AG08396 (cell line): ENCODE measurements at regions not wholly inside any gene's neighbourhood (a gene's known extent, or its start where the extent isn't known, plus 50 kb on each side); places are given as distances from the start of the nearest gene placed in this dataset.

Experiments
- DNase-seq: peaks from one replicate; pipeline ENCODE4 v3.0.0; 2012; ENCODE audit warnings: low spot score, mixed read lengths

DNA sequence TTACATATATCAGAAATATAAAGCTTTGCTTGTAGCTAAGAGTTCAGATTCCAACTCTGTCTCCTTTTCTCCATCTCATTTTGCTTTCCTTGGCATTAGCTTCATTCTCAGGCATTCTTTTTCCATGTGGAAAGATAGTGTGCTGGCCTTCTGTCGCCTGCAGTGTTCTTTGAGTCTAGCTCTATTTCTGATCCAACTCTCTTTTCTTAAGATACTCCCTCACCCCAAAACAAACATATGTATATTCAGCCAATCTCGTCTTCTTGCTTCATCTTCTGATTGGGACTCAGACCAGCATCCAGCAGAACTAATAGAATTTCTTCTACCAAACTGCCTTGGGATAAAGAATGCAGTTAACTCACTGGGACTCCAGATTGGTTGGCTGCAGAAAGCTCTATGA, 532.2 kb downstream of the MID1IP1 start:
- no peak for DNase-seq

DNA sequence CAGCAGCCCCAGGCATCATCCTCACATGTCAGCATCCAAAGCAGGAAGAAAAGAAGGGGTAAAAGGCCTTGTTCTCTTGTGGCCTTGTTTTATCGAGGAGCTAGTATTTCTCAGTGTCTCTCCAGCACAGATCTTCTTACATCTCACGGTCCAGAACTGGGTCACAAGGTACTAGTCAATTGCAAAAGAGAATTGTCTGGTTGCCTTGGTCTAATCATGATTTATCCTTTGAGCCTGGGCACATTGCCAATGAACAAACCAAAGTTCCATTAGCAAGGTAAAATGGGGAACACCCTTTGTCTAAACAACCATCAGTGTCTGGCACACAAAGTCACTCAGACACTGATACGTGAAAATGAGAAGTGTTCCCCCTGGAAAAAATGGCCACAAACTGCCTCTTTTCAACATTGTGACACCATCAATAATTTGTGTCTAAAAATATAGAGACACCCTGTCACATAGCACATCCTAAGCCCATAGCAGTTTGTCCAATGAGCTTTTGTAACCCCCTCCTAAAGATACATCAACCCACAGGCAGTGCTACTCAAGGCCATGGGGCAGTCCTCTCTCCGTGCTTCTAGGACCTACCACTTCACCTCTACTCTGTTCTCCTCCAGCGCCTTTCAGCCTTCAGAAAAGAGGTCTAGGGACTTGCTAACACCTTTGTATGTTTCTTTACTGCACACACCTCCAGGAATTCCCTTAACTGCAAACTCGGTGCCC, 534.4 kb downstream of the MID1IP1 start:
- no peak for DNase-seq

GRCh38 chrX:39336671-39337311, 535.5 kb downstream of the MID1IP1 start:
- no peak for DNase-seq

GRCh38 chrX:39337451-39337850, 536.2 kb downstream of the MID1IP1 start:
- DNase-seq = no peak

DNA sequence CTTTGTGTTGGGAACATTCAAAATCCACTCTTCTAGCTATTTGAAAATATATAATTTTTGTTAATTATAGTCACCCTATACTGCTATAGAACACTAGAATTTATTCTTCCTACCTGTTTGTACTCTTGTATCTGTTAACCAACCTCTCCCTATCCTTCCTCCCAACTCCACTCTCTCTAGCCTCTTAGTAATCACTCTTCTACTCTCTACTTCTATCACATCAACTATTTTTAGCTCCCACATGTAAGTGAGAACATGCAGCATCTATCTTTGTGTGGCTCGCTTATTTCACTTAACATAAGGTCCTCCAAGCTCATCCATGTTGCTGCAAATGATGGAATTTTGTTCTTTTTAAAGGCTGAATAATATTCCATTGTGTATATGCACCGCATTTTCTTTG, 537.3 kb downstream of the MID1IP1 start:
- no peak for DNase-seq

GRCh38 chrX:39356119-39356807, 555.0 kb downstream of the MID1IP1 start:
- DNase-seq = no peak

- no peak for DNase-seq
These were observed 558.8 kb downstream of the MID1IP1 start for GRCh38 chrX:39360101-39360500.

DNA sequence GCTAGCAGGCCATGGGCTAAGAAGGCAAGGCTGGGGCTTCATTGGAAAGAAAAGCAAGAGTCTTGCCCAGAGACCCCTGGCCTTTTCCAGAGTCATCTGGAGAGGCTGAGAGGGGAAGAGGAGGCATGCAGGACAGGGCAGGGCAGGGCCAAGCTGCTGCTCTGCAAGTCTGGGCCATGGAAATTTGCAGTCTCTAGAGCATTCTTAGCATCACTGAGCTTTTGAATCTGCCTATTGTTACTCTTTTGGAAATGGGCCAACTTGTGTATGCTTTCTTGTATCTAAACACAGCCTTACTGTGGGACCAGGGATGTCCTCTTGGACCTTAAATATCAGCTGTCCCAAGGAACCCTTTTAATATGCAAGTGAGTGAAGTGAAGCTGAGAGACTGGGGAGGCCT, 560.5 kb downstream of the MID1IP1 start:
- no peak for DNase-seq

DNA sequence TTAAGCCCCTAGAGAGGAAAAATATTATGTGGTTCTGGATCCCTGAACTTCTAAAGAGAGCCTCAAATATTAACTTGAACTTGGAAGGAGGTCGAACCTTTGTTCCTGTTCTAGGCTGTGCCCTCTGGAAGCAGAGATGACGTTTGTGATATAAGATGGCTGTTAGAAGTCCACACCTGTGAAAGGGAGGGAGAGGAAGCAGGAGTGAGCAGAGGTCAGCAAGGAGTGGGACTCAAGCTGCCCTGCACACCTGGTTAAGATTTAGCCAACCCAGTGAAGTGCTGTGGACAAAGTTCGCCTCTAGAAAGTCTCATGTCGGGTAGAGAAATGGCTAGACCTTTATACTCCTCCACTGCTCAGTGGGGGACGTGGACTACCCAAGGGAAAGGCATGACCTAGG, 566.2 kb downstream of the MID1IP1 start:
- DNase-seq = no peak

GRCh38 chrX:39372115-39372514, 570.9 kb downstream of the MID1IP1 start:
- DNase-seq = no peak

- no peak for DNase-seq
These were observed 575.9 kb downstream of the MID1IP1 start for GRCh38 chrX:39377157-39377556.

DNA sequence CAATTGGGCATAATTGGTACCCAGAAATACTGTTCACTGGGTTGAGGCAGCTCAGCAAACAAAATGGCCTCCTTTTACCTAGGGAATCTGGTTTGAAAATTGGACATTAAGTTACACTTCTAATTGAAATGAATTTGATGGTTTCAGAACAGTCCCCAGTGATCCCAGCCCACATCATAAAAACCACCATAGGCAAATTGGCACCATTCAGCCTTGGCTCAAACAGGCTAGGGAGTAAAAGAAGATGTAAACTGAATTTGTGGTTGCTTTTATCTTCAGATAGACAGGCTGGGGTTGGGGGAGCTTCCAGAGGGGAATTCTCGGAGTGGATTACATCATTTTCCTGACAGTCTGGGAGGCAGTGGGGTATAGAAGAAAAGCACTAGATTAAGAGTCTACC, 576.5 kb downstream of the MID1IP1 start:
- no peak for DNase-seq

DNA sequence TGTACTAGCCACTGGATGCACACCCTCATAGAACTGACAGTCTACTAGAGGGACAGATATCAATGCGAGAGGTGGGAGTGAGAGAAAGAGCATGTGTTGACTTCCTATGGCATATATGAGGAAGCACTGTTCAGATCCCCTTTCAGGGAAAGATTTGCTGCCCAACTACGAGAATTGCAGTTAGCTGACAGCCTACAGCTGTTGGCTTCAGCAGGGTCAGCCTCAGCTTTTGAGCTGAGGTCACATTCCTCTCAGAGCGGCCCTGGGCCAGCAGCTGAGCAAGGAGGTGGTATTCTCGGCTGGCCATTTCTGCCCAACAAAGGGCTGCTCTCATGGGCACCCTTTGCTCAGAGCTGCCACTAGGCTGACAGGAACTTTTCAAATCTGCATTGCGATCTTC, 580.2 kb downstream of the MID1IP1 start:
- DNase-seq = no peak

GRCh38 chrX:39384996-39385395, 583.7 kb downstream of the MID1IP1 start:
- no peak for DNase-seq

DNA sequence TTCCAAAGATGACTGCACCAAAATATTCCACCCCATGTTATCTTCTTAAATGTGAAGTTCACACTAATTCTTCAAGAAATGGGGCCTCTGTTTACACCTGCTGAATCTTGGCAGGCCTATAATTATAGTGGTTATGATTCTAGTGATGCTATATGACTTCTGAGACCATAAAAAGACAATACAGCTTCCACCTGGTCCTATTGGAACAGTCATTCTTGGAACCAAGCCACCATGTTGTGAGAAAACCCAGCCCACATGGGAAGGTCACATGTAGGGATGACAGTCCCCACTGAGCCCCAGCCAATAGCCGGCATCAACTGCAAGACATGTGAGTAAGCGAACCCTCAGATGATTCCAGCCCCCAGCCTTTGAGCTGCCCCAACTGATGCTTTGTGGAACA, 587.5 kb downstream of the MID1IP1 start:
- no peak for DNase-seq

DNA sequence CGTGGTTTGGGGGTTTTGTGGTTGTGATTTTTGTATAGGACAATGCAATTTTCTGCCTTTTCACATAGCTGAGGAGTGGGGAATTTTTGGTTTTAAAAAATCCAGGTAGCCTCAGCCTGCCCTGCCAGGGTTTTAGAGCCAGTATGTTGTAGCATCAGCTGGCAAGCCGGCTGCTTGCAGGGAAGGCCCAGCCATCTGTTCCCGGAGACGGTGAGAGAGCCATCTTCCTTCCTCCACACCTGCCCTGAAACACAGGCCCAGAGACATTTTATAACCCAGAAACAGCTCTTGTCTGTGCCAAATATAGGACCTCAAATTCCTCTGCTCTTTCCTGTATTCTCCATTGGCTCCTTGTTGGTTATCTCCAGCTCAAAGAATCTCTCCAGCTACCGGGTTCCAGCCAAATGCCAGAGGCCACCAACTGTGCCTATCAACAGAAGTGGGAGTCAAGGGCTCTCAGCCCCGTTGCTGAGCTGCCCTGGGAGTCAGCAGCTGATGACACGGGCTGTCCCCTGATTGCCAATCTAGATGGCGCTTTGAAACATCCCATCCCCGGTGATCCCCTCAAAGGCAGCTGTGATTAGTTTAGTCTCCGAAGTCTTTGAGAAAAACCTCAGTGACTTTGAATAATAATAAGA, 595.2 kb downstream of the MID1IP1 start:
- no peak for DNase-seq

- DNase-seq = no peak
These were observed 596.4 kb downstream of the MID1IP1 start for GRCh38 chrX:39397561-39398199.

DNA sequence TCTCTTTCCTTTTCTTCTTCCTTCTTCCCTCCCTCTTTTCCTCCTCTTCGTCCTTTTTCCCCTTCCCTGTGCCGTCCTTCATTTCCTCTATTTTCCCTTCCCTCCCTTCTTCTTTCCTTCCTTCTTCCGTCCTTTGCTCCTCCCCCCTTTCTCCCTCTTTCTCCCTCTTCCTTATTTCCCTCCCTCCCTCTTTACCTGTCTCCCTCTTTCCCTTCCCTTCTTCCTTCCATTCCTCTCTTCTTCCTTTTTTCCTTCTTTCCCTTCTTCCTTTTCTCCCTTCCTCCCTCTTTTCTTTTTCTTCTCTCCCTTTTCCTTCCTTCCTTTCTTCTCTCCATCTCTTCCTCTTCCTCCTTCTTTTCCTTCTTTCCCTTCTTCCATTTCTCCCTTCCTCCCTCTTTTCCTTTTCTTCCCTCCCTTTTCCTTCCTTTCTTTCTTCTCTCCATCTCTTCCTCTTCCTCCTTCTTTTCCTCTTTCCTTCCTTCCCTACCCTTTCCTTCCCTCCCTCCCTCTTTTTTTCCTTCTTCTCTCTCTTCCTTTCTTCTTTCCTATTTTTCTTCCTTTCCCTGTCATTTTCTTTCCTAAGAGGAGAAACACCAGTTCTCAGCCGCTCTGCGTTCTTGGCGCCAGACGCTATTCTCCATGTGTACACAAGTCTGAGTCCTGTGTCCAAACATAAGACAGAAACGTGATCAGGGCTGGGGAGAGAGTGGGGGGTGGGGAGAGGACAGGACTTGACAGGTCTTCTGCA, 597.1 kb downstream of the MID1IP1 start:
- DNase-seq = no peak

GRCh38 chrX:39398963-39399261, 597.7 kb downstream of the MID1IP1 start:
- DNase-seq = no peak

DNA sequence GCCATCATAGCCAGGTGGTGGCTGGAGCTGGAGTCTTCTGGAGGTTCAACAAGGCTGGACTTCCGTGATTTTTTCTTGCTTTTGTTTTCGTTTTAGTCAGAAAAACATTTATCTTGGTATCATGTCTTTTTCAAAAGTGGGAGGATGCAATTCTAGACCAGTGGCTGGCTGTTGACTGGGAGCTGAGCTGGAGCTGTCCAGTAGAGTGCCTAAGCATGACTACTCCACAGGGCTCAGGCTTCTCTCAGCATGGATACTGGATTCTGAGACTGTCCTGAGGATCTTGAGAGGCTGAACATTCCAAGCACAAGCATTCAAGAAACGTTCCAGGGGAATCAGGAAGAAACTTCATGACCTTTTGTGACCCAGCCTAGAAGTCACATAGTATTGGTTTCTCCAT, 598.1 kb downstream of the MID1IP1 start:
- DNase-seq = no peak

DNA sequence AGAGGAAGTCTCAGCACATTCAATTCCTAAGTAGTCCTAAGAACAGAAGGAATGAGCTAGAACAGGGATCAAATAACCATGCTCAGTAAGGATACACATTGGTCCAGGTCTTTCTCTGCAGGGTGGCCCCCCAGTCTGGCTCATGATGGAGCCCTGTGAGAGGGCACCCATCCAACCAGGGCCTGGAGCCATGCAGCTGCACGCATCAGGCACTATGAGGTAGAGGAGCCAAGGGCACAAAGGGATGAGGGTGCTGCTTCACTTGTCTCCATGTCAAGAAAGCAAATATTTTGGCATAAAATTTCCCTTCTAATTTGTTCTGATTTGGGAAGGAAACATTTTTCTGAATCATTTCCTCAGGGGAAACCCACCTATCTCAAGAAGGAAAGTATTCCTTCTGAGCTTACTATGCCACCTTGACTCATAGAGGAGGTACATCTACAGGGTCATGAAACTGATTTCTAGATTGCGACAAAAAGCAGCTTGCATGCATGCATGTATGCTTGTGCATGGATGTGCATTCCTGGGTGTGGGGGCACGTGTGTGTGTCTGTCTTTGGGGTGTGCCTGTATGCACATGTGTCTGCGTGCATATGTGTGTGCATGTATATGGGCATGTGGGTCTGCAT, 600.3 kb downstream of the MID1IP1 start:
- no peak for DNase-seq
